ENCODE measurements at regions not wholly inside any gene's neighbourhood (a gene's known extent, or its start where the extent isn't known, plus 50 kb on each side); places are given as distances from the start of the nearest gene placed in this dataset.

- DNase-seq, result no peak
- Histone ChIP-seq H3K27ac (no peak overlapping the region), H3K9me3 (no peaks in the 10 kb centered on the region), H3K4me3 (no peak overlapping the region), H3K36me3 (no peaks in the 10 kb centered on the region), H3K27me3 (no peaks in the 10 kb centered on the region), H3K4me1 (no peaks in the 10 kb centered on the region)
- intact Hi-C loops (cut with DNase I; ENCODE audit: low total_unique reads), result no loop called here
- no peak for TF ChIP-seq POLR2A (IDR thresholded peaks at IDR 0.05)
- TF ChIP-seq POLR2AphosphoS5 (IDR thresholded peaks at IDR 0.05), result no peak
- TF ChIP-seq EP300 (IDR thresholded peaks at IDR 0.05), result no peak
- TF ChIP-seq, protein P1, sequence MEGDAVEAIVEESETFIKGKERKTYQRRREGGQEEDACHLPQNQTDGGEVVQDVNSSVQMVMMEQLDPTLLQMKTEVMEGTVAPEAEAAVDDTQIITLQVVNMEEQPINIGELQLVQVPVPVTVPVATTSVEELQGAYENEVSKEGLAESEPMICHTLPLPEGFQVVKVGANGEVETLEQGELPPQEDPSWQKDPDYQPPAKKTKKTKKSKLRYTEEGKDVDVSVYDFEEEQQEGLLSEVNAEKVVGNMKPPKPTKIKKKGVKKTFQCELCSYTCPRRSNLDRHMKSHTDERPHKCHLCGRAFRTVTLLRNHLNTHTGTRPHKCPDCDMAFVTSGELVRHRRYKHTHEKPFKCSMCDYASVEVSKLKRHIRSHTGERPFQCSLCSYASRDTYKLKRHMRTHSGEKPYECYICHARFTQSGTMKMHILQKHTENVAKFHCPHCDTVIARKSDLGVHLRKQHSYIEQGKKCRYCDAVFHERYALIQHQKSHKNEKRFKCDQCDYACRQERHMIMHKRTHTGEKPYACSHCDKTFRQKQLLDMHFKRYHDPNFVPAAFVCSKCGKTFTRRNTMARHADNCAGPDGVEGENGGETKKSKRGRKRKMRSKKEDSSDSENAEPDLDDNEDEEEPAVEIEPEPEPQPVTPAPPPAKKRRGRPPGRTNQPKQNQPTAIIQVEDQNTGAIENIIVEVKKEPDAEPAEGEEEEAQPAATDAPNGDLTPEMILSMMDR (IDR thresholded peaks at IDR 0.05), result no peak
- WGBS, 5 donors, result 86 to 93% (median 89%) methylated on average over 2 of the region's 2 CpGs
Measured at GRCh38 chr18:45201029-45201428, 414.2 kb upstream of the SLC14A2 start.

- no peak overlapping the region for H3K4me3 ChIP-seq
- no peak for TF ChIP-seq EP300 (IDR thresholded peaks at IDR 0.05)
- no peak overlapping the region for H3K27ac ChIP-seq
- H3K4me1 ChIP-seq, result no peaks in the 10 kb centered on the region
- no peak for DNase-seq
- H3K9me3 ChIP-seq, result no peaks in the 10 kb centered on the region
- intact Hi-C loops (cut with DNase I; ENCODE audit: low total_unique reads), result no loop called here
- H3K27me3 ChIP-seq, result no peaks in the 10 kb centered on the region
- H3K36me3 ChIP-seq, result no peaks in the 10 kb centered on the region
Measured at GRCh38 chr18:45201489-45201888, 413.8 kb upstream of the SLC14A2 start.

DNA sequence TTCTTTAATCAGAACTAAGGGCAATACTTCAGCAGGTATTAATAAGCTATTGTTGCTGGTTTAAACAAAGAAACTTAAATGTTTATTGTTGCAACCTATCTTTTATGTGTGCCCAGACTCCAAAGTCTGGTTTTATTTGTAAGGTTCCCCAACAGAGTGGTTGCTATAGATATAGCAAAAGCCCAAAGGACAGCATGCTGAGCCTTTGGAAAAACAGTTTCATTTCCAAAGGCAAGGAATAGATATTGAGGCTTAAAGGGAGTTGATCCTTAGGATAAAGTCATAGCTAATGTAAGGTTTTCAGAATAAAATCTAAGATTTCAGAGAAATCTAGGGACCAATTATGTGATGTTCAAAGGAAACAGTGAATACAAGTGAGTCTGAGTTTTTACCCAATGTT is 413.2 kb upstream of the SLC14A2 start:
- Histone ChIP-seq H3K4me3 (no peak overlapping the region), H3K4me1 (no peaks in the 10 kb centered on the region), H3K36me3 (no peaks in the 10 kb centered on the region), H3K27me3 (no peaks in the 10 kb centered on the region), H3K27ac (no peak overlapping the region), H3K9me3 (no peaks in the 10 kb centered on the region)
- no peak for DNase-seq
- no peak for TF ChIP-seq POLR2AphosphoS5 (IDR thresholded peaks at IDR 0.05)
- TF ChIP-seq EP300 (IDR thresholded peaks at IDR 0.05), result no peak
- TF ChIP-seq, protein P1 (IDR thresholded peaks at IDR 0.05), result no peak
- TF ChIP-seq POLR2A (IDR thresholded peaks at IDR 0.05), result no peak
- intact Hi-C loops (cut with DNase I; ENCODE audit: low total_unique reads), result no loop called here

DNA sequence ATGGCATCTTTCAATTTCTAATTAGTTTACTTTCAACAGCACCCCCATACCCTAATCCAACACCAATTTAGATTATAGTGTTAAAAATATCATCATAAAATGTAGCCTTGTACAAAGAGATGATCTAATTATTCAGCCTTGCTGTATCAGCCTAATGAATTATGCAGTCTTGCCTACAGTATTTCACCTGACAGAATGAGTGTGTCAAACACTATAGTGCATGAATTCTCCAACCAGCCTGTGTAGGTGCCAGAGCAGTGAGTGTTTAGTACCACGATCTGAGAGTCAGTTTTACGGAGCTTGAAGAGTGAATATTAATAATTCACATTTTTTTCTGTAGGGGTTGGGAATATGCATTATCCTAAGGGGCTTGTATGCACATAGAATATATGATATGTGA is 411.6 kb upstream of the SLC14A2 start:
- H3K4me1 ChIP-seq, result no peaks in the 10 kb centered on the region
- no peak overlapping the region for H3K4me3 ChIP-seq
- TF ChIP-seq EP300 (IDR thresholded peaks at IDR 0.05) (no peak), POLR2AphosphoS5 (IDR thresholded peaks at IDR 0.05) (no peak), POLR2A (IDR thresholded peaks at IDR 0.05) (no peak)
- TF ChIP-seq, protein P1 (IDR thresholded peaks at IDR 0.05), result no peak
- no peaks in the 10 kb centered on the region for H3K9me3 ChIP-seq
- intact Hi-C loops (cut with DNase I; ENCODE audit: low total_unique reads), result no loop called here
- no peaks in the 10 kb centered on the region for H3K36me3 ChIP-seq
- no peaks in the 10 kb centered on the region for H3K27me3 ChIP-seq
- no peak overlapping the region for H3K27ac ChIP-seq
- 87 to 94% (median 92%) methylated on average over 2 of the region's 2 CpGs for WGBS, 5 donors
- no peak for DNase-seq

GRCh38 chr18:45207328-45207727 is 407.9 kb upstream of the SLC14A2 start:
- no peak for DNase-seq
- intact Hi-C loops (cut with DNase I; ENCODE audit: low total_unique reads), result no loop called here
- Histone ChIP-seq H3K27me3 (no peaks in the 10 kb centered on the region), H3K9me3 (no peaks in the 10 kb centered on the region), H3K36me3 (no peaks in the 10 kb centered on the region), H3K4me1 (peaks cover 0 to 3% (median 0%) of the 10 kb centered on the region in 4 donors), H3K27ac (no peak overlapping the region), H3K4me3 (no peak overlapping the region)
- 80 to 93% (median 85%) methylated on average over 2 of the region's 2 CpGs for WGBS, 5 donors
- TF ChIP-seq, protein P1 (IDR thresholded peaks at IDR 0.05), result no peak
- TF ChIP-seq EP300 (IDR thresholded peaks at IDR 0.05) (no peak), POLR2A (IDR thresholded peaks at IDR 0.05) (no peak)

Measured in stomach (tissue), 8 donors.